Psoas muscle (tissue), 7 donors: ENCODE measurements at regions not wholly inside any gene's neighbourhood (a gene's known extent, or its start where the extent isn't known, plus 50 kb on each side); places are given as distances from the start of the nearest gene placed in this dataset.
A peak's percentile ranks its signal among the peaks of the same experiment; 100 is the strongest.

Experiments used
- ATAC-seq, 4 donors: fragments of 200-7000 bp; cut with Tn5 transposase; one replicate each; pipeline ENCODE4 v1.9.1; 2020; ENCODE audit warnings: moderate library complexity in 3 of 4, mild to moderate bottlenecking in 2 of 4
- DNase-seq, 2 donors: peaks; one replicate each; pipeline ENCODE4 v3.0.0-alpha.2; 2020
- H3K27ac ChIP-seq: fragments of 200-600 bp; one replicate; pipeline ENCODE4 v1.8.0; 2022
- H3K27me3 ChIP-seq, 3 donors: fragments of 200-600 bp in 1 of 3; one replicate each; pipeline versions ENCODE4 v1.6.1 to v1.8.0; 2013 to 2022; ENCODE audit warnings: low read length in 2 of 3, mild to moderate bottlenecking in 2 of 3, moderate library complexity in 1 of 3; ENCODE audit not compliant: insufficient read depth in 3 of 3
- H3K36me3 ChIP-seq, 2 donors: fragments of 200-600 bp in 1 of 2; one replicate each; pipeline versions ENCODE4 v1.6.1 to v1.8.0; 2013 to 2022; ENCODE audit warnings: low read depth in 1 of 2, mild to moderate bottlenecking in 1 of 2, moderate library complexity in 1 of 2; ENCODE audit not compliant: insufficient read depth in 1 of 2
- H3K4me1 ChIP-seq: fragments of 200-600 bp; one replicate; pipeline ENCODE4 v1.8.0; 2022
- H3K4me3 ChIP-seq: fragments of 200-600 bp; one replicate; pipeline ENCODE4 v1.8.0; 2022; ENCODE audit warnings: mild to moderate bottlenecking
- H3K9me3 ChIP-seq: fragments of 200-600 bp; one replicate; pipeline ENCODE4 v1.8.0; 2022
- CTCF ChIP-seq: fragments of 200-600 bp; IDR thresholded peaks from one replicate; pipeline ENCODE4 v1.8.0; 2022; ENCODE audit warnings: antibody characterized with exemption
- WGBS, 3 donors: extraction: QIAGEN DNeasy Blood & Tissue Kit; methylation state at CpG; one replicate each; pipeline versions ENCODE4 v1.1.6 to v1.1.7; 2013; 5-methylcytosine and 5-hydroxymethylcytosine counted together
- intact Hi-C, 2 donors: fragments of 100-400 bp; cut with DNase I; formaldehyde crosslinking; loops; one replicate each; pipeline versions ENCODE4 v1.11.0 to v1.14.2; 2022
- donor health status: healthy with polysubstance abuse.
- donor health status: DM: no; HTN: no; CAD: no; lungs with moderate emphysema.
- donor health status: Bipolar disorder and iron deficiency.
- donor health status: healthy.
- donor health status: DM: yes; HTN: yes; CAD: no.
- donor health status: DM: no; HTN: no; CAD: no.
- donor health status: DM: yes; HTN: yes; CAD: no.

DNA sequence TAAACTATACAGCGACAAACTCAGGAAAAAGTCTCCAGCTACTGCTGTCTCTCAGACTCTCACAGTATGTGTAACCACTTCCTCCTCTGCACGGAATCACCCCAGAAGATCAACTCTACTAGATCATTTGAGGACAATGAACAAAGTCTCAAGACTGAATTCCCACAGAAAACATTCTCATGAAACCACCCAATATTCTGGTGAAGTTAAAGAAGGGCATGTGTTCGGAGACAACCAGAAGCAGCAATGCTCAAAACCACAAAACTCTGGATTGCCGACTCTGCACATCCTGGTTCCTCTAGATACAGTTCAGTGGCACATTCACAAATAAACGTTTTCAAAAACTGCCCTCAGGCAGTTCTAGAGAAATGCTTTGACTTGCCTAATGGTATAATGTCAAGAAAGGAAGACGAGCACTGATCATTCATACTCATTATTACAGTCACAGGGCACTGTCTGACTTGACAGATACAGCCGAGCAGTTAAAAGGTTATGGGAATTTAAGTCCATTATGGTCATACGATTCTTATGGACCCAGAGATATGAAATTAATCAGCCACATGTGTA, 91.9 kb upstream of the STK17B start:
- DNase-seq (no peak), ATAC-seq (peak in 3 of 4 donors; percentile 35 to 45 (median 38))
- Histone ChIP-seq H3K27me3 (no peaks in the 10 kb centered on the region), H3K36me3 (no peaks in the 10 kb centered on the region), H3K27ac (no peak overlapping the region), H3K9me3 (no peaks in the 10 kb centered on the region), H3K4me1 (no peaks in the 10 kb centered on the region), H3K4me3 (no peak overlapping the region)
- 61 to 69% (median 64%) methylated on average over 8 of the region's 8 CpGs for WGBS, 3 donors
- intact Hi-C loops = no loop called here
- no peak for TF ChIP-seq CTCF

- intact Hi-C loops = no loop called here
- Histone ChIP-seq H3K27ac (no peak overlapping the region), H3K36me3 (no peaks in the 10 kb centered on the region), H3K4me1 (no peaks in the 10 kb centered on the region), H3K4me3 (no peak overlapping the region), H3K9me3 (no peaks in the 10 kb centered on the region), H3K27me3 (no peaks in the 10 kb centered on the region)
- ATAC-seq = no peak
- no peak for DNase-seq
- TF ChIP-seq CTCF = no peak
Observed at GRCh38 chr2:196266351-196266750, 95.0 kb upstream of the STK17B start.

- no peak for TF ChIP-seq CTCF
- intact Hi-C loops = no loop called here
- H3K27ac ChIP-seq = no peak overlapping the region
- no peaks in the 10 kb centered on the region for H3K9me3 ChIP-seq
- ATAC-seq (no peak), DNase-seq (no peak)
- H3K4me3 ChIP-seq = no peak overlapping the region
- no peaks in the 10 kb centered on the region for H3K4me1 ChIP-seq
- no peaks in the 10 kb centered on the region for H3K27me3 ChIP-seq
- H3K36me3 ChIP-seq = no peaks in the 10 kb centered on the region
Observed at GRCh38 chr2:196266855-196267254, 95.5 kb upstream of the STK17B start.

- ATAC-seq = no peak
- Histone ChIP-seq H3K27ac (no peak overlapping the region), H3K4me3 (no peak overlapping the region), H3K9me3 (no peaks in the 10 kb centered on the region), H3K4me1 (no peaks in the 10 kb centered on the region), H3K27me3 (no peaks in the 10 kb centered on the region), H3K36me3 (no peaks in the 10 kb centered on the region)
- intact Hi-C loops = no loop called here
- TF ChIP-seq CTCF = no peak
- WGBS, 3 donors = 56 to 77% (median 75%) methylated on average over 1 of the region's 1 CpG
- DNase-seq = no peak
Observed at GRCh38 chr2:196268025-196268424, 96.6 kb upstream of the STK17B start.
